ENCODE measurements at regions not wholly inside any gene's neighbourhood (a gene's known extent, or its start where the extent isn't known, plus 50 kb on each side); places are given as distances from the start of the nearest gene placed in this dataset.

DNA sequence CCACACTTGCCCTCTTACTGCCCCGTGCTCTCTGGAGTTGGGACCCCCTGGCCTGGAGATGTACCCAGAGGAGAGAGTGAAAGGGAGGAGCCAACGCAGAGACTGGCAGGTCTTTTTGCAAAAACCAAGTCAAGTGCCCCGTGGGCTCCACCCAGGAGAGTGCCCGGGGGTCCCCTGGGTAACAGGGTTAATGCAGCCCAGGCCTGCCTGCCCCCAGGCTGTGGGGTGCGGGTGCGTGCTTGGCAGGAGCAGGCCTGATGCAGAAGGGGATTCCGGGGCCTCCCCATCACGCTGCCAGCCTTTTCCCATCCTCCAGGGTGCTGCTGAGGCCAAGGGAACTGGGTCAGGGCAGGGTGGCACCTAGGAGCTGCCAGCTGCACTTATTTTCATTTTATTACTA, 184.4 kb downstream of the ERMARD start:
- no peak for DNase-seq
- no peaks in the 10 kb centered on the region for H3K9me3 ChIP-seq (ENCODE audit: severe bottlenecking)
- TF ChIP-seq, protein P1, sequence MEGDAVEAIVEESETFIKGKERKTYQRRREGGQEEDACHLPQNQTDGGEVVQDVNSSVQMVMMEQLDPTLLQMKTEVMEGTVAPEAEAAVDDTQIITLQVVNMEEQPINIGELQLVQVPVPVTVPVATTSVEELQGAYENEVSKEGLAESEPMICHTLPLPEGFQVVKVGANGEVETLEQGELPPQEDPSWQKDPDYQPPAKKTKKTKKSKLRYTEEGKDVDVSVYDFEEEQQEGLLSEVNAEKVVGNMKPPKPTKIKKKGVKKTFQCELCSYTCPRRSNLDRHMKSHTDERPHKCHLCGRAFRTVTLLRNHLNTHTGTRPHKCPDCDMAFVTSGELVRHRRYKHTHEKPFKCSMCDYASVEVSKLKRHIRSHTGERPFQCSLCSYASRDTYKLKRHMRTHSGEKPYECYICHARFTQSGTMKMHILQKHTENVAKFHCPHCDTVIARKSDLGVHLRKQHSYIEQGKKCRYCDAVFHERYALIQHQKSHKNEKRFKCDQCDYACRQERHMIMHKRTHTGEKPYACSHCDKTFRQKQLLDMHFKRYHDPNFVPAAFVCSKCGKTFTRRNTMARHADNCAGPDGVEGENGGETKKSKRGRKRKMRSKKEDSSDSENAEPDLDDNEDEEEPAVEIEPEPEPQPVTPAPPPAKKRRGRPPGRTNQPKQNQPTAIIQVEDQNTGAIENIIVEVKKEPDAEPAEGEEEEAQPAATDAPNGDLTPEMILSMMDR (IDR thresholded peaks at IDR 0.05; ENCODE audit: low read depth, low read length) = no peak
- H3K27me3 ChIP-seq (ENCODE audit: insufficient read depth, low read depth, severe bottlenecking) = no peaks in the 10 kb centered on the region
- no peak overlapping the region for H3K4me3 ChIP-seq (ENCODE audit: low read depth, low read length)
- H3K27ac ChIP-seq = no peak overlapping the region
- H3K36me3 ChIP-seq = no peaks in the 10 kb centered on the region

DNA sequence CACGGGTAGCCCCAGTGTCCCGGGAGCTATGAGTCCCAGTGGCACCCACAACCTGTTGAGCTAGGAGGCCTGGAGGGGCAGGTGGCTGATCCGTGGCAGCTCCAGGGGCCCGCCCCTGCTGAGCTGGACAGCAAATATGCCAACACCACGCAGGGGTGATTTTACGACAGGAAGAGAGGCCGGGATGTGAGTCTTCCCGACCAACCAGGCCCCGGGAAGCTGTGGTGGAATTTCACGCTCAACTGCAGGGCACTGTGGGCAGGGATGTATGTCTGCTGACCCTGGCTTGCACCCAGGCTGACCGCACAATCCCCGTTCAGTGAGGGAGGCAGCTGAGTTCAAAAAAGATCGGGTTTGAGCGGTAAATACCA, 183.9 kb downstream of the ERMARD start:
- H3K27me3 ChIP-seq (ENCODE audit: insufficient read depth, low read depth, severe bottlenecking) = no peaks in the 10 kb centered on the region
- DNase-seq = no peak
- H3K36me3 ChIP-seq = no peaks in the 10 kb centered on the region
- no peaks in the 10 kb centered on the region for H3K9me3 ChIP-seq (ENCODE audit: severe bottlenecking)
- no peak overlapping the region for H3K27ac ChIP-seq
- TF ChIP-seq, protein P1 (IDR thresholded peaks at IDR 0.05; ENCODE audit: low read depth, low read length) = no peak
- H3K4me3 ChIP-seq (ENCODE audit: low read depth, low read length) = no peak overlapping the region

DNA sequence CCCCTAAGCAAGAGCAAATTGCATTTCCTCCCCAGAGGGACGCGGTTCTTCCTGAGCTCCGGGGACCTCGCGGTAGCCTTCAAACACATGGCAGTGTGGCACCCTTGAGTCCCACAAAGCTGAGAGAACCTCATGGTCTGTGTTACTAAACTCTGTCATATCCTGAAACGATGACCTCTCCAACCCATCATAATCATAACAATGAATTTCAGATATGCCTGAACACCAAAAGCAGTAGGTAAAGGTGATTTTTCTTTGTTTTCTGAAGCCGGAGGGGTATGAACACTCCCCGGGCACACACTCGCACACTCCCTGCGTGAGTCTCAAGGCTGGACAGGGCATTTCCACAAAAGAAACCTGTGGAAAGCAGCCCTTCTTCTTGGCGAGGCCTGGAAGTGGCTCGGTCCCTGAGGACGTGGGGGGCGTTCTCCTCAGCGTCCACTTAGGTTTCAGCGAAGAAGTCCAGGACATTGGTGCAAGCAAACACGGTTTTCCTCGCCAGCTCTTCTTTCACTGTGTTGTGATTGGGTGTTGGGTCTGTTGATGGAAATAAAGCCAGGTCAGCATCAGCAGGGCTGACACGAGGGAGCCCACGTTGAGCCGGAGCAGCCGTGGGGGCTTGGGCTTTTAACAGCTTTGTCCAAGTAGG, 183.4 kb downstream of the ERMARD start:
- TF ChIP-seq, protein P1 (IDR thresholded peaks at IDR 0.05; ENCODE audit: low read depth, low read length) = no peak
- Histone ChIP-seq H3K36me3 (no peaks in the 10 kb centered on the region), H3K27me3 (ENCODE audit: insufficient read depth, low read depth, severe bottlenecking) (no peaks in the 10 kb centered on the region), H3K4me3 (ENCODE audit: low read depth, low read length) (no peak overlapping the region), H3K27ac (no peak overlapping the region), H3K9me3 (ENCODE audit: severe bottlenecking) (no peaks in the 10 kb centered on the region)
- DNase-seq = no peak

DNA sequence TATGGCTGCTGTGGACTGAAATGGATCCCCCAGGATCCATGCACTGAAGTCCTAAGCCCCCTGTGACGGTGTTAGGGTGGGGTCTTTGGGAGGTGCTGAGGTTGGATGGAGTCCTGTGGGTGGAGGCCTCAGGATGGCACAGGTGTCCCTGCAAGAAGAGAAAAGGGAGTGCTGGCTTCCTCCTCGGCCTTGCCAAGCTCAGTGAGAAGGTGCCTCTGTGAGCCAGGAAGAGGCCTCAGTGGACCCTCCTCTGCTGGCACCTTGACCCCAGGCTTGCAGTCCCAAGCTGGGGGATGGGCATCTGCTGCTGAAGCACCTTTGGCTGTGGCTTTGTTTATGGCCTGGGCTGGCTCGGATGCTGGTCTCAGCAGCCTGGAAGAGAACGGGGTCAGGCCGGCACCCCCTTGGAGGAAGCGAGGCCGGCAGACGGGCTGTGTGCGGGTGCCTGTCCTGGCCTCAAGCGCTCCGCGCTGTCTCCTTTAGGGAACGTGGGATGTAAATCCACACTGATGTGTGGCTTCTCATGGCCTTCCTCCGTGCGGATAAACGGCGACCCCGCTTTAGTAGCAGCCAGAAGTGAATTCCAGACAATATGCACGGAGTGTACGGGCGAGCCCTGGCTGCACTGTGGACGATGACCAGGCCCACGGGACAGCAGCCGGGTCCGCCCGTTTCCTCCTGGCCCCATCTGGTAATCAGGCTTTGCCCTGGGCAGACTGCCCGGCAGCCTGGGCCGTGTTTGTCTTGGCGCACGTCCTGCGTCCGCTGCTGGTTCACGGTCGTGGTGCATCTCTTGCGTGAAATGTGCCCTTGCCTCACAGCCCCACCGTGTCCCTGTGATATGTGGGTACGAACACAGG, 182.6 kb downstream of the ERMARD start:
- no peak for DNase-seq

DNA sequence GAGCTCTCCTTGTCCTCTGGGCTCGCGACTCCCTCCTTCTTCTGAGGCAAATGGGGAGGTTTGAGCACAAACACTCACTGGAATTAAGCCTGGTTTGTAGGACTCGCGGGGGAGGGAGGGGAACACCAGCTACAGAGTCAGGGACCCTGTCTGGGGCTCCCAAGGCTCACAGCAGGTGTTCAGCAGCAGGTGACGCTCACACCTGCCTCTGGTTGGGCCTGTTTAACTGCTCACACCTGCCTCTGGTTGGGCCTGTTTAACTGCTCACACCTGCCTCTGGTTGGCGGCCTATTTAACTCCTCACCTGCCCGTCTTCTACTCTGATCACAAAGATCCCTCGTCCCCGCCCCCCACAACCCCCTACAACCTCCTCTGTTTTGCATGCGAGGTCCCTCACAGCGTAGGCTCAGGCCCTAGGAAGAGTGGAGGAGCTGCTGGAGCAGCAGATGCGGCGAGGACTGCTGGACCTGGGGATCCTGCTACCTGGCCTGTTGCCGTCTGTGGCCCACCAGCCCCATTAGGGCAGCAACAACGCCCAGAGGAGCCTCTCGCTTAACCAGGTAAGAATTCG, 181.9 kb downstream of the ERMARD start:
- DNase-seq = no peak
- H3K27ac ChIP-seq = no peak overlapping the region
- no peaks in the 10 kb centered on the region for H3K36me3 ChIP-seq
- H3K9me3 ChIP-seq (ENCODE audit: severe bottlenecking) = no peaks in the 10 kb centered on the region
- TF ChIP-seq, protein P1 (IDR thresholded peaks at IDR 0.05; ENCODE audit: low read depth, low read length) = no peak
- H3K4me3 ChIP-seq (ENCODE audit: low read depth, low read length) = no peak overlapping the region
- H3K27me3 ChIP-seq (ENCODE audit: insufficient read depth, low read depth, severe bottlenecking) = no peaks in the 10 kb centered on the region

More for the DNA sequence above, 182.6 kb downstream of the ERMARD start:
- no peaks in the 10 kb centered on the region for H3K9me3 ChIP-seq (ENCODE audit: severe bottlenecking)
- H3K4me3 ChIP-seq (ENCODE audit: low read depth, low read length) = no peak overlapping the region
- no peak overlapping the region for H3K27ac ChIP-seq
- H3K27me3 ChIP-seq (ENCODE audit: insufficient read depth, low read depth, severe bottlenecking) = no peaks in the 10 kb centered on the region
- no peaks in the 10 kb centered on the region for H3K36me3 ChIP-seq
- TF ChIP-seq, protein P1 (IDR thresholded peaks at IDR 0.05; ENCODE audit: low read depth, low read length) = no peak
